CD4-positive, alpha-beta T cell treated with Interleukin-1 beta for 1 hour (primary cell): ENCODE measurements at regions not wholly inside any gene's neighbourhood (a gene's known extent, or its start where the extent isn't known, plus 50 kb on each side); places are given as distances from the start of the nearest gene placed in this dataset.
"Not testable (repeated sequence)": the region's sequence is repeated elsewhere in the genome, so short reads cannot be mapped to it uniquely, and the experiment has no call there.

Experiments used
- DNase-seq, 2 donors: peaks; one replicate each; pipeline ENCODE4 v3.0.0-alpha.2; 2020 to 2022

DNA sequence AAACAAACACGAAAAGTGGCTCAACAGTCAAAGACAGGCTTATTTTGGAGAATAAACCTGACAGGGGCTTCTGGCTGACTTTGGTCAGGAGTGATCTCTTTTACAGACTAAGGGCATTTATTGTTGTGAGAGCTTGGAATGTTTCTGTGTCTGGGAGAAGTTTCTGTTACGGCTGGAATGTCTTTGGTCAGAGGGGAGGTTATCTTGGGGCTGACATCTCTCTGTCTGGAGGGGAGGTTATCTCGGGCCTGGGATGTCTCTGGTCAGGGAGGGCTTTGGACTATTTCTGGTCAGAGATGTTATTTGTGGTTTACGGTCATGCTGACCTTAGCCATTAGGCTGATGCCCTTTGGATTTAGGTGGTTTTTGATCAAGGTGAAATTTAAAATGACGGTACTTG lies 345.5 kb upstream of the FSIP2 start:
- no peak for DNase-seq

GRCh38 chr2:185402474-185402873 lies 336.1 kb upstream of the FSIP2 start:
- no peak for DNase-seq

DNA sequence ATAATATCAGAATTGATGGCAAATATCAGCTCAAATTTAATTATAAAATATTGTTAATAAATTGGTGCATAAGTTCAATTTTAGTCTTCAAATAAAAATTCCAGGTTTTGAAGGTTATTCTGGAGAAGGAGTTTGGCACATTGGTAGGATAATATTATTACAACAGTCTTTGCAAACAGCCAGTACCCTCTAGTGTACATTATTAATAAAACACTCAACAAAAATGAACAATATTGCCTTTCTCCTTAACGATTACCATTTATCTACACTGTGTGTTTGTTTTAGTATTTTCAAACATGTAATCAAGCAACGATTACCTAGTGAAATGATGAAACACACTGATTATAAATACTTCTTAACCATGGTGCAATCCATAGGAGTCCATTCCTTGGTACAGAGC lies 334.0 kb upstream of the FSIP2 start:
- no peak for DNase-seq

DNA sequence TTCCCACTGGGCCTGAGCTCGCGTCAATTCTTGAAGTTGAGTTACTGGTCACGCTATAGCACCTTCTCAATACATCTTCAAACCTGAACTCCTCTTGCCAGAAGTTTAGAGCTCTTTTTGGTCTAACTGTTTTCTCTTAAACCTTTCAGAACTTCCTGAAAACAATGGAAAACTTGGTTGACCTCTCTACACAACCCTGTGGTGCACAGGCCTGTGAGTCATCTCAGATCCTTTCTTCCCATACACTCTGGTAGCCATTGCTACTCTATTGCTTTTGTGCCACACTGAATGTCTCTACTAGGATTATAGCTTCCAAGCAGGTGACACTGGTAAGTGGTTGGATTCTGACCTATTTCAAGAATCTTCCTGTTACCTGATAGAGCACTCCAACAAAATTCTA lies 321.5 kb upstream of the FSIP2 start:
- DNase-seq: no peak

GRCh38 chr2:185417688-185418087 lies 320.9 kb upstream of the FSIP2 start:
- no peak for DNase-seq

- DNase-seq: peak in 1 of 2 donors; percentile 1
These were observed 313.5 kb upstream of the FSIP2 start for GRCh38 chr2:185424958-185425629.

GRCh38 chr2:185428000-185428399 lies 310.6 kb upstream of the FSIP2 start:
- no peak for DNase-seq

DNA sequence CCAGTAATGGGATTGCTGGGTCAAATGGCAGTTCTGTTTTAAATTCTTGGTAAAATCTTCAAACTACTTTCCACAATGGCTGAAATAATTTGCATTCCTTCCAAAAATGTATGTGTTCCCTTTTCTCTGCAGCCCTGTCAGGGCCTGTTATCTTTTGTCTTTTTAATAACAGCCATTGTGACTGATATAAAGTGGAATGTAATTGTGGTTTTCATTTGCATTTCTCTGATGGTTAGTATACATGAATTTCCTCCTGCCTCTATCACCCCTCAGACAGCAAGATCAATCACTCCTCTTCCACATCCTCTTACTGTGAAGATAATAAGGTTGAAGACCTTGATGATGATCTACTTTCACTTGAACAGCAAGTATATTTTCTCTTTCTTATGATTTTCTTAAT lies 304.8 kb upstream of the FSIP2 start:
- no peak for DNase-seq

DNA sequence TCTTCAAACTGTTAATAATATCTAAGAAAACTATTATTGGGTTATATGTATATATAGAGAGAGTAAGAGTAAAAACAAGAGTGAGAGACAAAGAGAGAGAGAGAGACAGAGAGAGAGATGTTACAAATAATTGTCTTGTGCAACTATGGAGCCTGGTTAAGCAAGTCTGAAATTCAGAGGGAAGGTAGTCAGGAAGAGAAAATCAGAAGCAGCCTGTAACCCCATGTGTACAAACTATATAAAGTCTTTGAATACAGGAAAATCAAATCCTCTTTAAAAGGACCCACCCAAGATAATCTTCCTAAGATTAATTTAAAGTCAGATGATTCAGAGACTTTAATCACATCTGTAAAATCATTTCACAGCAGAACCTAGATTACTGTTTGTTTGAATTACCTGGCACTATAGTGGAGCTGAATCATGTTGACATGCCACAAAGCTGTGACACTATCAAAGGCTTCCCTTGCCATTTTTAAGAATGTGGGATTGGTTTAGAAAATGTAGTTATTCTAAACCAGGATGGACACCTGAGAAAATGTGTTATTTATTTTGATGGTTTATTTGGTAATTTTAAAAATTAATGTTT lies 301.7 kb upstream of the FSIP2 start:
- no peak for DNase-seq

DNA sequence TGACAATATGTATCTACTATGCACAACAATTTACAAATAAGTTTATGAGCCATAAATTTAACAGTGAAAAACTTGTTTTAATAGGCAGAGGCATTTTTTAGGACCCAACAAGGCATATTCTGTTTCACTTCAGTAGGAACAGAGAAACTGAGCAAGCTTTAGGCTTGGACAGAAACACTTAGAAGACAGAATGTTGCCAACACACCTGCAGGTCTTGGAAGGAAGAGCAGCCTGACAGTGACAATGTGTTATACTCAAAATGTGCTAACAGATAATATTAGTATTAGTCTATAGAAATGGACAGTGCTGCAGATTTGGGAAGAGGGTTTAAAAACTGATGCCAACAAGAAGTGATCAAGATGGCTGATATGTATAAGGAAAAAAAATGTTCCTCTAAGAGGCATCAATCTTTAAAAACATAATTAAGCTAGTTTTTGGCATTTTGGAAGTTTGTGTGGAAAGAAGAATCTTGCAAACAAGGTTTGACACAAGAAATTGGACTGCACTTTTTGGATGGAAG lies 297.1 kb upstream of the FSIP2 start:
- DNase-seq: no peak

DNA sequence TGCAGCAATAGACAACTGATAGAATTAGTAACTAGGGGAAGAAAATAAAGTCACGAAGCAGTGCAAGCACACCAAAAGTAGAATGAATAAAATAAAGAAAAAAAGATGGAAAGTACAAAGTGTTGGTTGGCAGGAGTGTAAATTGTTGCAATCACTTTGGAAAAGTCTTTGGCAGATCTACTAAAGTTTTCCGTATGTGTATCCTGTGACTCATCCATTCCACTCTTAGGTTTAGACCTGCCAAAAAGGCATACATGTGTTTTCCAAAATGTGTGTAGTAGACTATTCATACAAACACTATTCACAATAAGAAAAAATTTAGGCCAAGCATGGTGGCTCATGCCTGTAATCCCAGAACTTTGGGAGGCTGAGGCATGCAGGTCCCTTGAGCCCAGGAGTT lies 282.1 kb upstream of the FSIP2 start:
- no peak for DNase-seq

DNA sequence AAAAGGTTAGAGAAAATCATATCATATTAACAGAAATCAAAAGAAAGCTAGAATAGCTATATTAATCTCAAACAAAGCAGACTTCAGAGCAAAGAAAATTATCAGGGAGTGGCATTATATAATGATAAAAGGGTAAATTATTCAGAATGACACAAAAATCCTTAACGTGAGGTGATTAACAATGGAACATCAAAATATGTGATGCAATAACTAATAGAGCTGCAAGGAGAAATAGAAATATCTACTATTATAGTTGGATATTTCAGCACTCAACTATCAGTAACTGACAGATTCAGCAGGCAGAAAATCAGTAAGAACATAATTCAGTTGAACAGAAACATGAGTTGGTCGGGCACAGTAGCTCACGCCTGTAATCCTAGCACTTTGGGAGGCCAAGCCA lies 275.1 kb upstream of the FSIP2 start:
- DNase-seq: no peak

DNA sequence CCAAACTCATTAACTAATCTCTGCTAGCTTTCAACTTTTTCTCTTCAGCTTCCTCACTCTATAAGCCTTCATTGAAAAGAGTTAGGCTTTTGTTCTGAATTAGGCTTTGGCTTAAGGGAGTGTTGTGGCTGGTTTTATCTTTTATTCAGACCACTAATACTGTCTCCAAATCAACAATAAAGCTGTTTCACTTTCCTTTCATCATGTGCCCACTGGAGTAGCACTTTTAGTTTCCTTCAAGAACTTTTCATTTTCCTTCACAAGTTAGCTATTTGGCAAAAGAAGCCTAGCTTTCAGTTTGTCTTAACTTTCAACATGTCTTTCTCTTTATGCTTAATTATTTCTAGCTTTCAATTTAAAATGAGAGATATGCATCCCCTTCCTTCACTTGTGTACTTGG lies 271.7 kb upstream of the FSIP2 start:
- no peak for DNase-seq

DNA sequence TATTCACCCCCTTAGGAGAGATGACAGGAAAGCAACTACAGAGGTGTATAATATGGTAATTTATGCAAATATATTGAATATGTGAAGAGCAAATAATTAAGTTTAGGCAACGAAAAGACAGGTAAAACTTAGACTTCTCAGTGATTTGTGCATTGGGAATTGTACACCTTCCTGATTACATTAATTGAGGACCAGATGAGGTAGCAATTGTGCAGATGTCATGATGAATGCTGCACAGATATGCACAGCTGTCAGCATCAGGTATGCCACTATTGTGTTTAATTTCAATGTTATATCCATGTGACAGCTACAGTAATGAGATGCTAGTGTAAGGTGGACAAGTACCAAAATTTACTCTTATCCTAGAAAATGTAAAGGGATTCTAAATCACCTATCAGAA lies 267.2 kb upstream of the FSIP2 start:
- no peak for DNase-seq

DNA sequence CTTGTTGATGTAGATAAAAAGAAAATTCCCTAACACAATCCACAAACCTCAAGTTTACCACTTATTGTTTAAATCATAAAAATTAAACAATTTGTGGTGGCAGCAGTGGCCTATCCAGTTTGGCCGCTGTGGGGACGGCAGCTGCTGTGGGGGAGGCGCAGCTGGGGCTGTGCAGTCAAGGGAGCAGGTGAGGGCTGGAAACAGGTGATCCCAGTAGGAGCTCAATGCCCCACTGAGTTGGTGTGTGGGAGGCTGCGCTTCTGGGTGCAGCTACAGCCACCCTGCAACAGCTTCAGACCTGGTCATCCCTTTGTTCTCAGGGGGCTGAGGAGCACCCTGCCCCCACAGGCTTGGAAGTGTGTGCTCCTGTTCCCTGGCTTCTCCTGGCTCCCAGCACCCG lies 266.0 kb upstream of the FSIP2 start:
- DNase-seq: no peak

DNA sequence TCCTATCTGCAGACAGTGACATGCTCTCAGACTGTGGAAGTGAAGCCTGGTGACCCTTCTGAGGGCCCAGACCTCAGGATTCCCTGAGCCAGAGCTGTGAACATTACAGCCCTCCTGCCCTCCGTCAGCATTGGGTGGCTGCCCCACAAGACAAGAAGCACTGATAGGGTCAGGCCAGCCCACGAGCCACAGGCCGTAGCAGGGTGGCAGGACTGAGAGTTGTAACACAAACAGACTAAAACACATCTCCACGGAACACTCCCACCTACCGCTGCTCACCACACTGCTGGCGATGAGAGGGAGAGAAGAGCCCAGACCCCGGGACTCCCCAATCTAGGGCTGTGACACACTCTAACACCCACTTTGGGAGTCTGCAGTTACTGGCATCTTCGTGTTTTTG lies 264.8 kb upstream of the FSIP2 start:
- no peak for DNase-seq

DNA sequence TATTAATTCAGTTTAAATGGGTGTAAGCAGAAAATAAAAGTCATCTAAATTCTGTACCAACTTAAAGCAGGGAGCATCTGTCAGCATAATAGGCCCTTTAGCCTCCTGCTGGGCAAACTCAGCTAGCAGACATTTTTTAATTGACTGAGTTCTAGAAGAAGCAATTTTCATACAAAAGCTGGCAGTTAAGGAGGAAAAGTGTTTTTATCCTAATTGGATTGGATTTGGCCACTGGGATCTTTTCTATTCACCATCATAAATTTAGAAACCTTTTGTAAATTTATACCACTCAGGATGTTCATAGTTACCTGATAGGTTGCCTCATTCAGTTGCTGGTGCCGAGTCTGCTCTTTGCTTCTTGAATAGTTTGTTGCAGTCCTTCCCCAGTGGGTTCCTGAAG lies 262.7 kb upstream of the FSIP2 start:
- DNase-seq: no peak

GRCh38 chr2:185477452-185477851 lies 261.2 kb upstream of the FSIP2 start:
- DNase-seq: no peak

DNA sequence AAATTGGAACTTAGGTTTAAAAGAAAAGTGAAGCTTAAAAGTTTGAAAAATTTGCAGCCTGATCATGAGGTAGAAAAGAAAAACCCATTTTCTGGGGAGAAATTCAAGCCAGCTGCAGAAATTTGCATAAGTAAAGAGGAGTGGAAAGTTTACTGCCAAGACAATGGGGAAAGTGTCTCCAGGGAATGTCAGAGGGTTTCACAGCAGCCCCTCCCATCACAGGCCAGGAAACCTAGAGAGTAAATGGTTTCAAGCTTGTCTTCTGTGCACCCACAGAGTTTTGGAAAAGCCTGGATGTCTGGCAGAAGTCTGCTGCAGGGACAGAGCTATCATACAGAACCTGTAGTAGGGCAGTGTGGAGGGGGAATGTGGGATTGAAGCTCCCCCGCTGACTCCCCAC lies 254.0 kb upstream of the FSIP2 start:
- DNase-seq: no peak

DNA sequence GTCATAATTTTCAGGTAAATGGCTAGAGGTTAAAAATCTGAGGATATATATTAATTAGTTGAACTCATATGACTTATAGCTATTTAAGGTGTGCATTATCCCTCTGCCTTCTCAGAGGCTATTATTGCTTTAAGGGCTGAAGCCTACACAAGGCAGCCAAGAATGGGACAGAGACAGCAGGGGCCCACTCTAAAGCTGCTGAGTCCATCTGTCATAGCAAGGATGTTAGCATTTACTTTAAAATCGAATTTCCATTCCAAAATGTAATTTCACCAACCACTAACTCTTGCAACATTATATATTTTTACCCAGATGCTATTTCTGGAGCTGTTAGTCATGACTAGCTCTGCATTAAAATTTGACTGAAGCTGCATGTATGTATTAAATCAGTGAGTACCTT lies 236.3 kb upstream of the FSIP2 start:
- no peak for DNase-seq

DNA sequence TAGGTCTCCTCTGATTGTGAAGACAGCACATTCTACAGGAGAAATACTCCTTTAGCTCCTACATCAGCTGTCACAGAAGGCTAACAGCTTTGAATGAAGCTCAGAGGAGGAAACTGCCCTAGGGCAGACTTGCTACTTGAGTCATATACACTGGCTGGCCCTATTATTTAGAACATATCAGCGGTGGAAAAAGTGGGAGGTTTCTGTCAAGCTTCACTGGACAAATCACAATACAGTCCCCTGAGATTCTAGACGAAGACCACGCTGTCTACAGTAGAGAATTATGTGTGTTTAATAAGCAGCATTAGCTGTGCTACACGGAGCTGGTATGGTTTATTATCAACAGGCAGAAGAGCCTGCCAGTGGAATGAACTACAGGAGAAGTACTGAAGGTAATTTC lies 230.9 kb upstream of the FSIP2 start:
- no peak for DNase-seq

- no peak for DNase-seq
These were observed 228.5 kb upstream of the FSIP2 start for GRCh38 chr2:185510060-185510459.

DNA sequence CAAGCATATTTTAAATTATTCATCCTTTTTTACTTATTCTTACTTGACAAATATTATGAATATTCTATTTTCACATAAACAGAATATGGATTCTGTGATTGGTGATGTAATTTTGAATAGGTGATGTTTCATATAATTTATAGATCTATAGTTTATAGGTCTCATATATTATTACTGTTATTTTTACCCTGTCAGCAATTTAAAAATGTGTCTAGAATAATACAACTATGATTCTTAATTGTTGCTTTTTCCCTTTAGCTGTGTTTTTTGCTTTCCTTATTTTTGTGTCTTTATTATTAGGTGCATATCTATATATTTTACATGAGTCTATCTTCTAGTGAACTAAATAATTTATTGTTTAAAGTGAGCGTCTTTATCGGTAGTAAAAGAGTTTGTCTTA lies 226.7 kb upstream of the FSIP2 start:
- no peak for DNase-seq

- DNase-seq: no peak
These were observed 216.1 kb upstream of the FSIP2 start for GRCh38 chr2:185522472-185522871.

DNA sequence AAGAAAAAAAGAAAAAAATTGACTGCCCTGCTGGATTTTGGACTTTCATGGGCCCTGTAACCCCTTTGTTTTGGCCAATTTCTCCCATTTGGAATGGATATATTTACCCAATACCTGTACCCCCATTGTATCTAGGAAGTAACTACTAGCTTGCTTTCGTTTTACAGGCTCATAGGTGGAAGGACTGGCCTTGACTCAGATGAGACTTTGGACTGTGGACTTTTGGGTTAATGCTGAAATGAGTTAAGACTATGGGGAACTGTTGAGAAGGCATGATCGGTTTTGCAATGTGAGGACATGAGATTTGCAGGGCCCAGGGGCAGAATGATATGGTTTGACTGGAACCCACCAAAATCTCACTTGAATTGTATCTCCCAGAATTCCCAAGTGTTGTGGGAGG lies 214.4 kb upstream of the FSIP2 start:
- DNase-seq: not testable (repeated sequence)
